ENCODE measurements at regions not wholly inside any gene's neighbourhood (a gene's known extent, or its start where the extent isn't known, plus 50 kb on each side); places are given as distances from the start of the nearest gene placed in this dataset.

GRCh38 chr2:41926614-41927580 lies 120.9 kb upstream of the PKDCC start:
- DNase-seq (no peak), ATAC-seq (peak; percentile 12)
- no peaks in the 10 kb centered on the region for H3K36me3 Mint-ChIP-seq (ENCODE audit: low read depth)
- H3K4me3 Mint-ChIP-seq, result no peak overlapping the region
- no peak overlapping the region for H3K27ac Mint-ChIP-seq
- no peaks in the 10 kb centered on the region for H3K9me3 Mint-ChIP-seq
- no peaks in the 10 kb centered on the region for H3K4me1 Mint-ChIP-seq
- H3K27me3 Mint-ChIP-seq, result no peaks in the 10 kb centered on the region

GRCh38 chr2:41927581-41928264 lies 120.1 kb upstream of the PKDCC start:
- H3K36me3 Mint-ChIP-seq (ENCODE audit: low read depth), result no peaks in the 10 kb centered on the region
- no peaks in the 10 kb centered on the region for H3K27me3 Mint-ChIP-seq
- ATAC-seq, result no peak
- no peaks in the 10 kb centered on the region for H3K4me1 Mint-ChIP-seq
- no peak for DNase-seq
- H3K27ac Mint-ChIP-seq, result no peak overlapping the region
- no peaks in the 10 kb centered on the region for H3K9me3 Mint-ChIP-seq
- no peak overlapping the region for H3K4me3 Mint-ChIP-seq

GRCh38 chr2:41928526-41928925 lies 119.3 kb upstream of the PKDCC start:
- Mint-ChIP-seq H3K4me1 (no peaks in the 10 kb centered on the region), H3K9me3 (no peaks in the 10 kb centered on the region), H3K27ac (no peak overlapping the region), H3K27me3 (no peaks in the 10 kb centered on the region), H3K36me3 (ENCODE audit: low read depth) (no peaks in the 10 kb centered on the region), H3K4me3 (no peak overlapping the region)
- DNase-seq (no peak), ATAC-seq (no peak)

- no peak overlapping the region for H3K27ac Mint-ChIP-seq
- H3K9me3 Mint-ChIP-seq, result no peaks in the 10 kb centered on the region
- H3K36me3 Mint-ChIP-seq (ENCODE audit: low read depth), result no peaks in the 10 kb centered on the region
- no peaks in the 10 kb centered on the region for H3K4me1 Mint-ChIP-seq
- no peaks in the 10 kb centered on the region for H3K27me3 Mint-ChIP-seq
- H3K4me3 Mint-ChIP-seq, result no peak overlapping the region
- no peak for ATAC-seq
- no peak for DNase-seq
Measured at GRCh38 chr2:41930807-41931566, 116.8 kb upstream of the PKDCC start.

GRCh38 chr2:41932241-41933045 lies 115.4 kb upstream of the PKDCC start:
- Mint-ChIP-seq H3K36me3 (ENCODE audit: low read depth) (no peaks in the 10 kb centered on the region), H3K27ac (no peak overlapping the region), H3K9me3 (no peaks in the 10 kb centered on the region), H3K27me3 (no peaks in the 10 kb centered on the region), H3K4me3 (no peak overlapping the region), H3K4me1 (no peaks in the 10 kb centered on the region)
- ATAC-seq (no peak), DNase-seq (no peak)

GRCh38 chr2:41933046-41933420 lies 114.8 kb upstream of the PKDCC start:
- Mint-ChIP-seq H3K36me3 (ENCODE audit: low read depth) (no peaks in the 10 kb centered on the region), H3K27me3 (no peaks in the 10 kb centered on the region), H3K9me3 (no peaks in the 10 kb centered on the region), H3K27ac (no peak overlapping the region), H3K4me1 (no peaks in the 10 kb centered on the region), H3K4me3 (no peak overlapping the region)
- no peak for ATAC-seq
- no peak for DNase-seq

- Mint-ChIP-seq H3K27me3 (no peaks in the 10 kb centered on the region), H3K4me1 (no peaks in the 10 kb centered on the region), H3K27ac (no peak overlapping the region), H3K36me3 (ENCODE audit: low read depth) (no peaks in the 10 kb centered on the region), H3K4me3 (no peak overlapping the region), H3K9me3 (no peaks in the 10 kb centered on the region)
- ATAC-seq, result no peak
- DNase-seq, result no peak
Measured at GRCh38 chr2:41933585-41934320, 114.1 kb upstream of the PKDCC start.

- no peaks in the 10 kb centered on the region for H3K27me3 Mint-ChIP-seq
- no peak overlapping the region for H3K4me3 Mint-ChIP-seq
- no peak for DNase-seq
- ATAC-seq, result no peak
- H3K36me3 Mint-ChIP-seq (ENCODE audit: low read depth), result no peaks in the 10 kb centered on the region
- no peak overlapping the region for H3K27ac Mint-ChIP-seq
- H3K4me1 Mint-ChIP-seq, result no peaks in the 10 kb centered on the region
- H3K9me3 Mint-ChIP-seq, result no peaks in the 10 kb centered on the region
Measured at GRCh38 chr2:41934329-41934958, 113.4 kb upstream of the PKDCC start.

- no peaks in the 10 kb centered on the region for H3K4me1 Mint-ChIP-seq
- no peaks in the 10 kb centered on the region for H3K36me3 Mint-ChIP-seq (ENCODE audit: low read depth)
- DNase-seq (no peak), ATAC-seq (no peak)
- H3K27me3 Mint-ChIP-seq, result no peaks in the 10 kb centered on the region
- no peaks in the 10 kb centered on the region for H3K9me3 Mint-ChIP-seq
- no peak overlapping the region for H3K27ac Mint-ChIP-seq
- H3K4me3 Mint-ChIP-seq, result no peak overlapping the region
Measured at GRCh38 chr2:41935002-41935401, 112.8 kb upstream of the PKDCC start.

GRCh38 chr2:41935825-41936224 lies 112.0 kb upstream of the PKDCC start:
- DNase-seq (no peak), ATAC-seq (no peak)
- Mint-ChIP-seq H3K27me3 (no peaks in the 10 kb centered on the region), H3K9me3 (no peaks in the 10 kb centered on the region), H3K4me3 (no peak overlapping the region), H3K27ac (no peak overlapping the region), H3K36me3 (ENCODE audit: low read depth) (no peaks in the 10 kb centered on the region), H3K4me1 (no peaks in the 10 kb centered on the region)

- Mint-ChIP-seq H3K9me3 (no peaks in the 10 kb centered on the region), H3K4me1 (no peaks in the 10 kb centered on the region), H3K4me3 (no peak overlapping the region), H3K27me3 (no peaks in the 10 kb centered on the region), H3K36me3 (ENCODE audit: low read depth) (no peaks in the 10 kb centered on the region), H3K27ac (no peak overlapping the region)
- ATAC-seq (no peak), DNase-seq (no peak)
Measured at GRCh38 chr2:41936771-41937463, 110.9 kb upstream of the PKDCC start.

GRCh38 chr2:41937464-41937906 lies 110.3 kb upstream of the PKDCC start:
- H3K9me3 Mint-ChIP-seq, result no peaks in the 10 kb centered on the region
- ATAC-seq, result no peak
- H3K4me3 Mint-ChIP-seq, result no peak overlapping the region
- DNase-seq, result no peak
- H3K27ac Mint-ChIP-seq, result no peak overlapping the region
- H3K4me1 Mint-ChIP-seq, result no peaks in the 10 kb centered on the region
- no peaks in the 10 kb centered on the region for H3K27me3 Mint-ChIP-seq
- no peaks in the 10 kb centered on the region for H3K36me3 Mint-ChIP-seq (ENCODE audit: low read depth)
